ENCODE measurements at regions not wholly inside any gene's neighbourhood (a gene's known extent, or its start where the extent isn't known, plus 50 kb on each side); places are given as distances from the start of the nearest gene placed in this dataset.

- in situ Hi-C loops (cut with MboI; ENCODE audit: low sequenced_read_pairs): no loop called here
These were observed 450.2 kb upstream of the ZNF608 start for GRCh38 chr5:125196481-125197111.

DNA sequence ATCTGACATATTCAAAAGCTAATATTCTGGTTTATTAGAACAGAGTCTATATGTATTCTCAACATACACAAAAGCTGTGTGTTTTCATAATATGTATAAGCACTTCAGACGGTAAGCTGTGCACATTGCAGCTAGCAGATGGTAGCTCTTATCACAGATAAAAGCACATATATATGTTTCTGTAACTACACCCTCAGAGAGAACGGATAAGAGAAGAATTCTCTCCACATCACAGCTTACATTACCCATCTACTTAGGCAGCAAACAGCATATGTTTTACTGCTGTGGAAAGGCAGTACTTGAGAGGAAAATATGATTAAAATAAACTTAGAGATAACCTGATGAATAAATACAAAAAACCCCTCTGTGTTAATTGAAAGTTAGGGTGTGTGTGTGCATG is 450.9 kb upstream of the ZNF608 start:
- in situ Hi-C loops (cut with MboI; ENCODE audit: low sequenced_read_pairs): no loop called here

GRCh38 chr5:125198270-125198974 is 452.0 kb upstream of the ZNF608 start:
- in situ Hi-C loops (cut with MboI; ENCODE audit: low sequenced_read_pairs): no loop called here

GRCh38 chr5:125199373-125199772 is 452.9 kb upstream of the ZNF608 start:
- in situ Hi-C loops (cut with MboI; ENCODE audit: low sequenced_read_pairs): no loop called here

DNA sequence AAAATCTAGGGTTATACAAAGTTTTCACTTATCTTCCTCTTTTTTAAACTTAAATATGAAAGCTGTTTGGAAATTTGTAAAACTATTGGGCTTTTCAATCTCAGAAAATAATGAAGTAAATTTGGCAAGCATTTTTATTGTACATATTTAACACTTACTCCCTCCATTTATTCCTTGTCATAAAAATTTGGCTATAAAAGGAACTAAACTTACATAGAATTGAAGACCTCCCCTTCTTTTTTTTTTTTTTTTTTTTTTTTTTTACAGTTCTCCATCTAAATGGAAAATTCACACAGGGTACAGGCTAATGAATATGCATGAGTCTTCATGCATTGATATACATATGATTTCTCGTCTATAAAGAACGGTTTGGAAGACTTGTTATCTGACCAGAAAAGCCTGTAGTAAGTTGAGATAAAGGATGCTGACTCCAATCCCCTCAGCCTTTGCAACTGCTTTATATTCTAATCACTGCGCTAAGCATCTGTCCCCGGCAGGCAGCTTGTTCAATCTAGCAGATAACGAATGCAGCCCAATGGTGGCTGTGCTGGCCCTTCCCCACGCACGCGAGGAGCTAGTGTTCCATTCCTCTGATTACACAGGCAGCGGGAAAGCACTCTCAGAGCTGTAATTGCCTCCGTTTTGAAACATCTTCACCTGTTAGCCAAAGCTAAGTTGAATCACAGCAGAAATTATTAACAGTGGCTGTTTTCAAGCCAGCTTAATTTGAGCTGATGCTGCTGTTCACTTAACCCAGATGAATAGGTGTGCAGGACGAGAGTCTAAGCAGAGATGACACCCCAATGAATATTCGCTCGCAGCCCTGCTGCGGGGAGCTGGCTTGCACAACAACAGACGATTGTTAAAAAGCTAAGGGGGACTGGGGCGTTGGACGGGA is 453.8 kb upstream of the ZNF608 start:
- in situ Hi-C loops (cut with MboI; ENCODE audit: low sequenced_read_pairs): no loop called here

- in situ Hi-C loops (cut with MboI; ENCODE audit: low sequenced_read_pairs): no loop called here
These were observed 454.5 kb upstream of the ZNF608 start for GRCh38 chr5:125200866-125201373.

GRCh38 chr5:125201446-125202052 is 455.1 kb upstream of the ZNF608 start:
- in situ Hi-C loops (cut with MboI; ENCODE audit: low sequenced_read_pairs): no loop called here

DNA sequence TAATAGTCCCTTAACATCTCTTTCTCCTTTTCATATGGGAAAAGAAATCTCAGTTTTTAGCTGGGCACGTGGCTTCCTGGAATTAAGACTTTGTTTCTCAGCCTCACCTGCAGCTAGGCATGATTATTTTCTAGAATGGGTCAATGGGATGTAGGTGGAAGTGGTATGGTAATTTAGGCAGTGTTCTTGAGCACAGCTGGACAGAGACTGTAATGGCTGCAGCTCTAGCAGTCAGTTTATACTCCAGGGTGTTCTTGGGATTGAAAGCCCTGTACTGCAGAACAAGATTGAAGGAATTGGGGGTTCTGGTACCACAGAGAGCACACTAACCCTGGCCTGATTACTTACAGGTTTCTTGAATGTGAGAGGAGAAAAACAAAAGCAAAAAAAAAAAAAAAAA is 455.9 kb upstream of the ZNF608 start:
- in situ Hi-C loops (cut with MboI; ENCODE audit: low sequenced_read_pairs): no loop called here

DNA sequence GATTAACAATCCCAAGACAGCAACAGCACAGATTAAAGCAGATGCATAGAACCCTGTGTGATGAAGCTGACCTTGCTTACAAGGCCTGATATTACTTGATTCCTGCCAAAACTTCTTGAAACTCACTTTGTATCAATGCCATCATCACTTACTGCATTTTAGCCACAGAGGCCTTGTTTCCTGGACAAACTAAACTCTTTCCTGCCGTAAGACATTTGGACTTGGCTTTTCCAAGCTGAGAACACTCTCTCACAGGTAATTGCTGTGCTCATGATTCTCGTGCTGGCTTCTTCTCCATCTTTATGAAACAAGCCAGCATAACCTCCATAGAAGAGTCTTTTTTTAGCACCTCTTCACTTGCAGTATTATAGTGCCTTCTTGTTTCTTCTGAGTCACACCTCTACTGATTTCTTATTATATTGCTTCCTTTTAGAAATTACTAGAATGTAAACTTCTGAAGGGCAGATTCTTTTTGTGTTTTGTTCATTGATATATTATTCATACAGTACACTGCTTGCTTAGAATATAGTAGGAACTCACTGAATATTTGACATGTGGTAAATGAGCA is 456.5 kb upstream of the ZNF608 start:
- in situ Hi-C loops (cut with MboI; ENCODE audit: low sequenced_read_pairs): no loop called here

- in situ Hi-C loops (cut with MboI; ENCODE audit: low sequenced_read_pairs): no loop called here
These were observed 457.5 kb upstream of the ZNF608 start for GRCh38 chr5:125203912-125204311.

DNA sequence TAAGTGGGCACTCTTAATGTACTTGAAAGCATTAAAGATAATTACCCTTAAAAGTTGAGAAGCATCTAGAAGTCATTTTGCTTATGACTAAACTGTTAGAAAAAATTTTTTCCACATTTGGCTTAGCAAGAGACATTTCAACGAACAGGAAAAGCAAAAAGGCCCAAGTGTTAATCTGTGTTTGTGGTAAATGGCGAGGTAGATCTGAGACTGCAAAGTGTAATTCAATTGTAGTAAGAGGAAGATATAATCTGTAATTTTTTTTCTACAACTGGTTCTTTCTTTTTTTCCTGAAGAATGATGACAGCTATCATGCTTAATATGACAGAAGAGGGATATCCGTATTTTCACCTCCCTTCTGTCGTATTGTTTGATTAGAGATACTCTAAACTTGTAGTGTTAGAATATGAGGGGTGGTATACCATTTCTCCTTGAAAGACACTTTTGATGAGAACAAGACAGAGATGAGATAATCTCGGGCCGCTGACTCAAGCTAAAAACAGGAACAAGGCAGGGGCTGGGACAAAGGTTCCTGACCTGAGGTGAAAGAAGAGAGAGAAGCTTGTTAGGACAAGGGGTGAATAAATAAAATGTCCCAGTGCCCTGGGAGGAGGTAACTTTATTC is 459.3 kb upstream of the ZNF608 start:
- in situ Hi-C loops (cut with MboI; ENCODE audit: low sequenced_read_pairs): no loop called here

GRCh38 chr5:125207856-125208255 is 461.4 kb upstream of the ZNF608 start:
- in situ Hi-C loops (cut with MboI; ENCODE audit: low sequenced_read_pairs): no loop called here

DNA sequence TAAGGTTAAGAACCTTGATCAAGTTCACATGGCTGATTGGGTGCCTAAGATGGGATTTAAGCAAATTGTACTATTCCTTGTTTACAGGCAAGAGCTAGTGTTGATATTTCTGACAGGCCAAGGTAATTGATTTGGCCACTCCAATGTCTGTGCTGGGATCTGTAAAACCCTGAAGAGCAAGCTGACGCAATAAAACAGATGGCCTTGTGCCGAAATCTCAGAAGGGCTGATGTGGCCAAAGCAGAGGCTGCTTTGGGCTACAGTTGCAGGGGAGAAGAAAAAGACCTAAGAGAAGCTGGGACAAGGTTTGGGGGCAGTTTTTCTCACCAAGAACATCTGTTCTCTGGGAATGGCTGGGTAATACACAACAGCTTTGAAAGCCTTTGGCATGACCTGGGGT is 463.2 kb upstream of the ZNF608 start:
- in situ Hi-C loops (cut with MboI; ENCODE audit: low sequenced_read_pairs): no loop called here

DNA sequence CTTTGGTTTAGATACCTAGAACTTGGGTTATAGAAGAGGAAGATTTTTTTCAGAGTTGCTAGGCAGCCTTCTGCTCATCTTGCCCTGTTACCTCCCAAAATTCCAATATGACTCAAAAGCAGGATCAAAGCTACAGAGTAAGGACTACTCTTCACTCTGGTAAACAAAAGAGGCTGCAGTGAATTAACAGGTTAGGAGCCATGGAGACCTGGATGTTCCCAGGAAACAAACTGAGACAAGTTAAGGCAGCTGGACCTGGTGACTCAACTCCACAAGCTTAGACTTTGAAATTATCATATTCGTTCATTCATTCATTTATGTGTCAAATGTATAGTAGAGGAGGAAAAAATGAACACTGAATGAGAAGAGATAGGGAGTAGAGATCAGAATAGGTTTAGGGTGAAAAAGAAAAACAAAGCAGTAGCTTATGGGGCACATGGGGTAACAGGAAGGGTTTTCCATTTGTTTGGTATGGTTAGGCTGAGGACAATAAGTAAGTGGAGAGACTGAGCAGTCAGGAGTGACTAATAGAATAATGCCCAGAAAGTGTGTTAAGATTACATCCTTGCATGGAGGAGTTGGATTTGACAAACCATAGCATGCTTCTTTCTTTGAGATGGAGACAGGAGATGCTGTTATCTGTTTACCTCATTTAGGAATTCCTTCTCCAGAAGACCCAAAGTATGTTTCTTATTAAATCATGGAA is 464.0 kb upstream of the ZNF608 start:
- in situ Hi-C loops (cut with MboI; ENCODE audit: low sequenced_read_pairs): no loop called here

GRCh38 chr5:125214080-125214479 is 467.6 kb upstream of the ZNF608 start:
- in situ Hi-C loops (cut with MboI; ENCODE audit: low sequenced_read_pairs): no loop called here

DNA sequence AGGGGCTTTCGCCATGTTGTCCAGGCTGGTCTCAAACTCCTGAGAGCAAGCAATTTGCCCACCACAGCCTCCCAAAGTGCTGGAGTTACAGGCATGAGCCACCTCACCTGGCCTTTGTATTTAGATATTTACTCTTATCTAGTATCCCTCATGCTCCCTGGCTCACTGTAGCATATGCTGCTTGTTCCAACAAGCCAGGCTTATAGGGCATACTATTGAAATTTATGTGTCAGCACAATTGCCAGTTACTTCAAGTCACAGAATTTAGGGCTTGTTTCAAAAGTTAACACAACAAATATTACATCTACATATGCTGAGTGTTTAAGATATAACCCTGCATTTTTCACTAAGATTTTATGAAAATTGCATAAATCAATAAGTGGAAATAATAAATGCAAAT is 469.2 kb upstream of the ZNF608 start:
- in situ Hi-C loops (cut with MboI; ENCODE audit: low sequenced_read_pairs): no loop called here

DNA sequence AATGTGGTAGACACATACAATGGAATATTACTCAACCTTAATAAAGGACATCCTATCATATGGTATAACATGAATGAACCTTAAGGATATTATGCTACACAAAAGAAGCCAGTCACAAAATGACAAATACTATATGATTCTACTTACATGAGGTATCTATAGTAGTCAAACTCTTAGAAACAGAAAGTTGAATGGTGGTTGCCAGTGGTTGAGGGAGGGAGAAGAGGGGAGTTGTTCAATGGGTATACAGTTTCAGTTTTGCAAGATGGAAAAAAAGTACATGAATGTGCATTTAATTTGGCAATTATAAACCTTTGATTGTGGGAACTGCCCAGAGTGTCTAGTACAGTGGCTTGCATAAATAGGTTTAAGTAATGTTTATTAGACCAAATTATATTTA is 473.3 kb upstream of the ZNF608 start:
- in situ Hi-C loops (cut with MboI; ENCODE audit: low sequenced_read_pairs): no loop called here

- in situ Hi-C loops (cut with MboI; ENCODE audit: low sequenced_read_pairs): no loop called here
These were observed 473.8 kb upstream of the ZNF608 start for GRCh38 chr5:125220284-125220683.

- in situ Hi-C loops (cut with MboI; ENCODE audit: low sequenced_read_pairs): no loop called here
These were observed 476.3 kb upstream of the ZNF608 start for GRCh38 chr5:125222597-125223240.
